ENCODE measurements at regions not wholly inside any gene's neighbourhood (a gene's known extent, or its start where the extent isn't known, plus 50 kb on each side); places are given as distances from the start of the nearest gene placed in this dataset.

GRCh38 chr5:84725946-84726570 is 341.4 kb upstream of the EDIL3 start:
- Histone ChIP-seq H4K20me1 (ENCODE audit: insufficient read depth, low read length) (no peaks in the 10 kb centered on the region), H3K4me2 (ENCODE audit: insufficient read depth, low read length) (no peak overlapping the region), H2AFZ (ENCODE audit: low read depth, low read length) (no peak overlapping the region), H3K79me2 (ENCODE audit: insufficient read depth, low read length) (no peaks in the 10 kb centered on the region), H3K27ac (ENCODE audit: low read length) (no peak overlapping the region), H3K9me3 (ENCODE audit: insufficient read depth, low read length, severe bottlenecking) (no peaks in the 10 kb centered on the region), H3K4me1 (ENCODE audit: insufficient read depth, low read length) (no peaks in the 10 kb centered on the region), H3K4me3 (ENCODE audit: low read depth in 1 of 2, low read length in 2 of 2) (no peak overlapping the region), H3K9ac (ENCODE audit: low read depth, low read length) (no peak overlapping the region), H3K27me3 (ENCODE audit: insufficient read depth, low read length, poor library complexity) (no peaks in the 10 kb centered on the region), H3K36me3 (ENCODE audit: insufficient read depth, low read length) (no peaks in the 10 kb centered on the region)
- ATAC-seq (ENCODE audit: insufficient read depth, low read depth) = no peak
- TF ChIP-seq CTCF (IDR thresholded peaks at IDR 0.05; ENCODE audit: borderline replicate concordance, extremely low read depth, low read length, poor library complexity, severe bottlenecking) = no peak
- no peak for TF ChIP-seq EZH2 (IDR thresholded peaks at IDR 0.05; ENCODE audit: borderline replicate concordance, low read depth, low read length, severe bottlenecking)
- DNase-seq = no peak

GRCh38 chr5:84724683-84725082 is 340.0 kb upstream of the EDIL3 start:
- Histone ChIP-seq H3K27me3 (ENCODE audit: insufficient read depth, low read length, poor library complexity) (no peaks in the 10 kb centered on the region), H3K9ac (ENCODE audit: low read depth, low read length) (no peak overlapping the region), H3K9me3 (ENCODE audit: insufficient read depth, low read length, severe bottlenecking) (no peaks in the 10 kb centered on the region), H3K4me1 (ENCODE audit: insufficient read depth, low read length) (no peaks in the 10 kb centered on the region), H4K20me1 (ENCODE audit: insufficient read depth, low read length) (no peaks in the 10 kb centered on the region), H3K4me2 (ENCODE audit: insufficient read depth, low read length) (no peak overlapping the region), H2AFZ (ENCODE audit: low read depth, low read length) (no peak overlapping the region), H3K36me3 (ENCODE audit: insufficient read depth, low read length) (no peaks in the 10 kb centered on the region), H3K79me2 (ENCODE audit: insufficient read depth, low read length) (no peaks in the 10 kb centered on the region), H3K4me3 (ENCODE audit: low read depth in 1 of 2, low read length in 2 of 2) (no peak overlapping the region), H3K27ac (ENCODE audit: low read length) (no peak overlapping the region)
- DNase-seq (no peak), ATAC-seq (ENCODE audit: insufficient read depth, low read depth) (no peak)
- TF ChIP-seq CTCF (IDR thresholded peaks at IDR 0.05; ENCODE audit: borderline replicate concordance, extremely low read depth, low read length, poor library complexity, severe bottlenecking) (no peak), EZH2 (IDR thresholded peaks at IDR 0.05; ENCODE audit: borderline replicate concordance, low read depth, low read length, severe bottlenecking) (no peak)

GRCh38 chr5:84724181-84724580 is 339.5 kb upstream of the EDIL3 start:
- H3K9me3 ChIP-seq (ENCODE audit: insufficient read depth, low read length, severe bottlenecking) = no peaks in the 10 kb centered on the region
- ATAC-seq (ENCODE audit: insufficient read depth, low read depth) = no peak
- DNase-seq = no peak
- H3K4me2 ChIP-seq (ENCODE audit: insufficient read depth, low read length) = no peak overlapping the region
- no peaks in the 10 kb centered on the region for H3K36me3 ChIP-seq (ENCODE audit: insufficient read depth, low read length)
- no peak overlapping the region for H3K4me3 ChIP-seq (ENCODE audit: low read depth in 1 of 2, low read length in 2 of 2)
- H2AFZ ChIP-seq (ENCODE audit: low read depth, low read length) = no peak overlapping the region
- no peaks in the 10 kb centered on the region for H3K79me2 ChIP-seq (ENCODE audit: insufficient read depth, low read length)
- no peaks in the 10 kb centered on the region for H3K27me3 ChIP-seq (ENCODE audit: insufficient read depth, low read length, poor library complexity)
- H4K20me1 ChIP-seq (ENCODE audit: insufficient read depth, low read length) = no peaks in the 10 kb centered on the region
- H3K4me1 ChIP-seq (ENCODE audit: insufficient read depth, low read length) = no peaks in the 10 kb centered on the region
- no peak for TF ChIP-seq EZH2 (IDR thresholded peaks at IDR 0.05; ENCODE audit: borderline replicate concordance, low read depth, low read length, severe bottlenecking)
- TF ChIP-seq CTCF (IDR thresholded peaks at IDR 0.05; ENCODE audit: borderline replicate concordance, extremely low read depth, low read length, poor library complexity, severe bottlenecking) = no peak
- no peak overlapping the region for H3K27ac ChIP-seq (ENCODE audit: low read length)
- H3K9ac ChIP-seq (ENCODE audit: low read depth, low read length) = no peak overlapping the region

All from DND-41 (cell line).